ENCODE measurements at regions not wholly inside any gene's neighbourhood (a gene's known extent, or its start where the extent isn't known, plus 50 kb on each side); places are given as distances from the start of the nearest gene placed in this dataset.

- TF ChIP-seq, protein P1, sequence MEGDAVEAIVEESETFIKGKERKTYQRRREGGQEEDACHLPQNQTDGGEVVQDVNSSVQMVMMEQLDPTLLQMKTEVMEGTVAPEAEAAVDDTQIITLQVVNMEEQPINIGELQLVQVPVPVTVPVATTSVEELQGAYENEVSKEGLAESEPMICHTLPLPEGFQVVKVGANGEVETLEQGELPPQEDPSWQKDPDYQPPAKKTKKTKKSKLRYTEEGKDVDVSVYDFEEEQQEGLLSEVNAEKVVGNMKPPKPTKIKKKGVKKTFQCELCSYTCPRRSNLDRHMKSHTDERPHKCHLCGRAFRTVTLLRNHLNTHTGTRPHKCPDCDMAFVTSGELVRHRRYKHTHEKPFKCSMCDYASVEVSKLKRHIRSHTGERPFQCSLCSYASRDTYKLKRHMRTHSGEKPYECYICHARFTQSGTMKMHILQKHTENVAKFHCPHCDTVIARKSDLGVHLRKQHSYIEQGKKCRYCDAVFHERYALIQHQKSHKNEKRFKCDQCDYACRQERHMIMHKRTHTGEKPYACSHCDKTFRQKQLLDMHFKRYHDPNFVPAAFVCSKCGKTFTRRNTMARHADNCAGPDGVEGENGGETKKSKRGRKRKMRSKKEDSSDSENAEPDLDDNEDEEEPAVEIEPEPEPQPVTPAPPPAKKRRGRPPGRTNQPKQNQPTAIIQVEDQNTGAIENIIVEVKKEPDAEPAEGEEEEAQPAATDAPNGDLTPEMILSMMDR (IDR thresholded peaks at IDR 0.05; ENCODE audit: low read depth, low read length): no peak
- TF ChIP-seq EZH2phosphoT487 (IDR thresholded peaks at IDR 0.05; ENCODE audit: low read depth): no peak
Observed at GRCh38 chr7:118502235-118502634, 277.7 kb downstream of the ANKRD7 start.

Measured in OCI-LY3 (cell line).